ENCODE measurements at regions not wholly inside any gene's neighbourhood (a gene's known extent, or its start where the extent isn't known, plus 50 kb on each side); places are given as distances from the start of the nearest gene placed in this dataset.

GRCh38 chr20:24406750-24407149 lies 62.7 kb upstream of the SYNDIG1 start:
- Histone ChIP-seq H2AFZ (ENCODE audit: low read depth, low read length) (no peak overlapping the region), H3K4me2 (ENCODE audit: low read length) (no peak overlapping the region), H3K27ac (ENCODE audit: low read depth, low read length) (no peak overlapping the region), H3K79me2 (ENCODE audit: insufficient read depth, low read length) (no peaks in the 10 kb centered on the region), H3K9ac (ENCODE audit: low read length) (no peak overlapping the region), H3K36me3 (ENCODE audit: insufficient read depth, low read length) (no peaks in the 10 kb centered on the region), H4K20me1 (ENCODE audit: insufficient read depth, low read length) (no peaks in the 10 kb centered on the region), H3K4me3 (ENCODE audit: insufficient read depth, low read depth, low read length) (no peak overlapping the region), H3K27me3 (ENCODE audit: insufficient read depth, low read length) (peaks cover 2% of the 10 kb centered on the region), H3K4me1 (ENCODE audit: insufficient read depth, low read length) (peaks cover 3% of the 10 kb centered on the region), H3K9me3 (ENCODE audit: insufficient read depth, low read depth, low read length) (no peaks in the 10 kb centered on the region)
- Mint-ChIP-seq H3K27ac (ENCODE audit: unreplicated experiment) (no peak overlapping the region), H3K27me3 (ENCODE audit: low read depth, unreplicated experiment) (peaks cover 10% of the 10 kb centered on the region), H3K36me3 (ENCODE audit: low read depth, unreplicated experiment) (no peaks in the 10 kb centered on the region), H3K9me3 (ENCODE audit: unreplicated experiment) (peaks cover 3% of the 10 kb centered on the region), H3K4me3 (ENCODE audit: unreplicated experiment) (no peak overlapping the region), H3K4me1 (ENCODE audit: low read depth, unreplicated experiment) (peaks cover 7% of the 10 kb centered on the region)
- DNase-seq (ENCODE audit: low read depth) (no peak), FAIRE-seq (no peak)
- no peak for TF ChIP-seq EZH2 (IDR thresholded peaks at IDR 0.05; ENCODE audit: insufficient read depth, low read length)
- no peak for TF ChIP-seq CTCF (IDR thresholded peaks at IDR 0.05; ENCODE audit: insufficient read depth, low read depth, low read length)

GRCh38 chr20:24406251-24406650 lies 63.2 kb upstream of the SYNDIG1 start:
- no peaks in the 10 kb centered on the region for H3K36me3 ChIP-seq (ENCODE audit: insufficient read depth, low read length)
- no peak overlapping the region for H3K4me3 ChIP-seq (ENCODE audit: insufficient read depth, low read depth, low read length)
- peaks cover 2% of the 10 kb centered on the region for H3K27me3 ChIP-seq (ENCODE audit: insufficient read depth, low read length)
- no peak overlapping the region for H3K4me2 ChIP-seq (ENCODE audit: low read length)
- H3K36me3 Mint-ChIP-seq (ENCODE audit: low read depth, unreplicated experiment) = no peaks in the 10 kb centered on the region
- FAIRE-seq (no peak), DNase-seq (ENCODE audit: low read depth) (no peak)
- H3K9ac ChIP-seq (ENCODE audit: low read length) = no peak overlapping the region
- peaks cover 3% of the 10 kb centered on the region for H3K4me1 ChIP-seq (ENCODE audit: insufficient read depth, low read length)
- H3K4me3 Mint-ChIP-seq (ENCODE audit: unreplicated experiment) = no peak overlapping the region
- no peaks in the 10 kb centered on the region for H3K9me3 ChIP-seq (ENCODE audit: insufficient read depth, low read depth, low read length)
- TF ChIP-seq CTCF (IDR thresholded peaks at IDR 0.05; ENCODE audit: insufficient read depth, low read depth, low read length) = no peak
- TF ChIP-seq EZH2 (IDR thresholded peaks at IDR 0.05; ENCODE audit: insufficient read depth, low read length) = no peak
- no peak overlapping the region for H3K27ac Mint-ChIP-seq (ENCODE audit: unreplicated experiment)
- H3K9me3 Mint-ChIP-seq (ENCODE audit: unreplicated experiment) = peaks cover 3% of the 10 kb centered on the region
- H3K79me2 ChIP-seq (ENCODE audit: insufficient read depth, low read length) = no peaks in the 10 kb centered on the region
- no peak overlapping the region for H3K27ac ChIP-seq (ENCODE audit: low read depth, low read length)
- peaks cover 7% of the 10 kb centered on the region for H3K4me1 Mint-ChIP-seq (ENCODE audit: low read depth, unreplicated experiment)
- H3K27me3 Mint-ChIP-seq (ENCODE audit: low read depth, unreplicated experiment) = peaks cover 10% of the 10 kb centered on the region
- H4K20me1 ChIP-seq (ENCODE audit: insufficient read depth, low read length) = no peaks in the 10 kb centered on the region
- H2AFZ ChIP-seq (ENCODE audit: low read depth, low read length) = no peak overlapping the region

GRCh38 chr20:24405810-24406209 lies 63.6 kb upstream of the SYNDIG1 start:
- no peak overlapping the region for H3K4me3 Mint-ChIP-seq (ENCODE audit: unreplicated experiment)
- peaks cover 2% of the 10 kb centered on the region for H3K27me3 ChIP-seq (ENCODE audit: insufficient read depth, low read length)
- H3K27ac Mint-ChIP-seq (ENCODE audit: unreplicated experiment) = no peak overlapping the region
- H3K4me2 ChIP-seq (ENCODE audit: low read length) = no peak overlapping the region
- H3K36me3 Mint-ChIP-seq (ENCODE audit: low read depth, unreplicated experiment) = no peaks in the 10 kb centered on the region
- peaks cover 7% of the 10 kb centered on the region for H3K4me1 Mint-ChIP-seq (ENCODE audit: low read depth, unreplicated experiment)
- no peaks in the 10 kb centered on the region for H3K9me3 ChIP-seq (ENCODE audit: insufficient read depth, low read depth, low read length)
- H2AFZ ChIP-seq (ENCODE audit: low read depth, low read length) = no peak overlapping the region
- H3K27me3 Mint-ChIP-seq (ENCODE audit: low read depth, unreplicated experiment) = peaks cover 10% of the 10 kb centered on the region
- H3K4me3 ChIP-seq (ENCODE audit: insufficient read depth, low read depth, low read length) = no peak overlapping the region
- H3K4me1 ChIP-seq (ENCODE audit: insufficient read depth, low read length) = peaks cover 3% of the 10 kb centered on the region
- no peak overlapping the region for H3K9ac ChIP-seq (ENCODE audit: low read length)
- no peak for TF ChIP-seq CTCF (IDR thresholded peaks at IDR 0.05; ENCODE audit: insufficient read depth, low read depth, low read length)
- TF ChIP-seq EZH2 (IDR thresholded peaks at IDR 0.05; ENCODE audit: insufficient read depth, low read length) = no peak
- FAIRE-seq = no peak
- no peaks in the 10 kb centered on the region for H3K36me3 ChIP-seq (ENCODE audit: insufficient read depth, low read length)
- no peaks in the 10 kb centered on the region for H4K20me1 ChIP-seq (ENCODE audit: insufficient read depth, low read length)
- peaks cover 3% of the 10 kb centered on the region for H3K9me3 Mint-ChIP-seq (ENCODE audit: unreplicated experiment)
- H3K27ac ChIP-seq (ENCODE audit: low read depth, low read length) = no peak overlapping the region
- no peaks in the 10 kb centered on the region for H3K79me2 ChIP-seq (ENCODE audit: insufficient read depth, low read length)
- DNase-seq (ENCODE audit: low read depth) = peak; percentile 27
